BE2C (cell line): ENCODE measurements at regions not wholly inside any gene's neighbourhood (a gene's known extent, or its start where the extent isn't known, plus 50 kb on each side); places are given as distances from the start of the nearest gene placed in this dataset.
A peak's percentile ranks its signal among the peaks of the same experiment; 100 is the strongest.

Experiments
- DNase-seq: peaks from one replicate; pipeline ENCODE4 v3.0.0-alpha.2; 2020
- H3K27me3 ChIP-seq: fragments of 250-450 bp; sonication (Bioruptor Pico); 2 replicates; pipeline ENCODE4 v1.5.1; 2020; ENCODE audit warnings: mild to moderate bottlenecking
- H3K36me3 ChIP-seq: fragments of 250-450 bp; sonication (Bioruptor Pico); 2 replicates; pipeline ENCODE4 v1.5.1; 2020; ENCODE audit warnings: mild to moderate bottlenecking
- H3K4me1 ChIP-seq: fragments of 250-450 bp; sonication (Bioruptor Pico); 2 replicates; pipeline ENCODE4 v1.5.1; 2020
- H3K4me3 ChIP-seq: 2 replicates; pipeline ENCODE4 v1.5.1; 2011; ENCODE audit warnings: low read depth, low read length
- H3K9me3 ChIP-seq: fragments of 250-450 bp; sonication (Bioruptor Pico); 2 replicates; pipeline ENCODE4 v1.5.1; 2020
- CTCF ChIP-seq: IDR thresholded peaks from 2 replicates; pipeline ENCODE4 v1.5.1; 2012; ENCODE audit warnings: mild to moderate bottlenecking, low read depth, low read length

- H3K27me3 ChIP-seq, result no peaks in the 10 kb centered on the region
- H3K9me3 ChIP-seq, result no peaks in the 10 kb centered on the region
- no peak overlapping the region for H3K4me3 ChIP-seq
- TF ChIP-seq CTCF, result no peak
- no peaks in the 10 kb centered on the region for H3K4me1 ChIP-seq
- no peak for DNase-seq
- no peaks in the 10 kb centered on the region for H3K36me3 ChIP-seq
Measured at GRCh38 chr18:72102412-72102811, 441.7 kb downstream of the CBLN2 start.

- no peaks in the 10 kb centered on the region for H3K36me3 ChIP-seq
- no peaks in the 10 kb centered on the region for H3K27me3 ChIP-seq
- H3K4me3 ChIP-seq, result no peak overlapping the region
- H3K4me1 ChIP-seq, result no peaks in the 10 kb centered on the region
- no peak for DNase-seq
- no peak for TF ChIP-seq CTCF
- H3K9me3 ChIP-seq, result no peaks in the 10 kb centered on the region
Measured at GRCh38 chr18:72100465-72101004, 443.6 kb downstream of the CBLN2 start.

GRCh38 chr18:72091369-72091768, 452.8 kb downstream of the CBLN2 start:
- no peaks in the 10 kb centered on the region for H3K27me3 ChIP-seq
- H3K4me1 ChIP-seq, result no peaks in the 10 kb centered on the region
- H3K36me3 ChIP-seq, result no peaks in the 10 kb centered on the region
- H3K9me3 ChIP-seq, result no peaks in the 10 kb centered on the region
- no peak overlapping the region for H3K4me3 ChIP-seq
- DNase-seq, result no peak
- no peak for TF ChIP-seq CTCF

GRCh38 chr18:72089432-72089831, 454.7 kb downstream of the CBLN2 start:
- no peak for DNase-seq
- no peaks in the 10 kb centered on the region for H3K36me3 ChIP-seq
- no peaks in the 10 kb centered on the region for H3K27me3 ChIP-seq
- H3K9me3 ChIP-seq, result no peaks in the 10 kb centered on the region
- no peak overlapping the region for H3K4me3 ChIP-seq
- no peak for TF ChIP-seq CTCF
- no peaks in the 10 kb centered on the region for H3K4me1 ChIP-seq

GRCh38 chr18:72086421-72086820, 457.7 kb downstream of the CBLN2 start:
- Histone ChIP-seq H3K27me3 (no peaks in the 10 kb centered on the region), H3K9me3 (no peaks in the 10 kb centered on the region), H3K4me3 (no peak overlapping the region), H3K36me3 (no peaks in the 10 kb centered on the region), H3K4me1 (no peaks in the 10 kb centered on the region)
- no peak for DNase-seq
- peak; percentile 52 for TF ChIP-seq CTCF

- DNase-seq, result no peak
- H3K36me3 ChIP-seq, result no peaks in the 10 kb centered on the region
- no peaks in the 10 kb centered on the region for H3K9me3 ChIP-seq
- H3K27me3 ChIP-seq, result no peaks in the 10 kb centered on the region
- no peak overlapping the region for H3K4me3 ChIP-seq
- H3K4me1 ChIP-seq, result no peaks in the 10 kb centered on the region
- no peak for TF ChIP-seq CTCF
Measured at GRCh38 chr18:72075040-72075439, 469.1 kb downstream of the CBLN2 start.
